ENCODE measurements at regions not wholly inside any gene's neighbourhood (a gene's known extent, or its start where the extent isn't known, plus 50 kb on each side); places are given as distances from the start of the nearest gene placed in this dataset.

GRCh38 chr16:85443116-85443515, 170.0 kb upstream of the GSE1 start:
- TF ChIP-seq POLR2AphosphoS5 (IDR thresholded peaks at IDR 0.05; ENCODE audit: insufficient read depth in 1 of 2, low read depth in 1 of 2) (no peak), CTCF (IDR thresholded peaks at IDR 0.05) (no peak), POLR2A (IDR thresholded peaks at IDR 0.05) (no peak)

Data from vagina (tissue), 2 donors.